H1 (cell line): ENCODE measurements at regions not wholly inside any gene's neighbourhood (a gene's known extent, or its start where the extent isn't known, plus 50 kb on each side); places are given as distances from the start of the nearest gene placed in this dataset.

Experiments used
- CTCF ChIA-PET: fragments of 300-600 bp; sonication (Branson Sonifier 250); formaldehyde crosslinking; loops from one replicate; lab custom pipeline; 2021; ENCODE audit not compliant: partially characterized antibody; lab: Charles Lee
- POLR2A ChIA-PET: fragments of 300-600 bp; sonication (Branson Sonifier 250); formaldehyde crosslinking; loops from one replicate; lab custom pipeline; 2021; ENCODE audit warnings: inconsistent platforms; ENCODE audit not compliant: partially characterized antibody; lab: Charles Lee
- DNase-seq, 2 experiments: peaks; one replicate each; pipeline versions ENCODE4 v3.0.0 to v3.0.0-alpha.2; 2010 to 2022; ENCODE audit warnings: low spot score in 2 of 2, low read depth in 1 of 2, mixed read lengths in 1 of 2
- FAIRE-seq: peaks from 2 replicates; lab custom pipeline; 2011; peaks lifted over from hg19 to GRCh38; lab: Jason Lieb, UNC
- H2AFZ ChIP-seq: 2 replicates; pipeline ENCODE4 v1.8.1; 2012; ENCODE audit warnings: low read length, inconsistent platforms
- H2AK5ac ChIP-seq: 2 replicates; pipeline ENCODE4 v1.6.1; 2013; ENCODE audit warnings: low read depth, low read length
- H2BK120ac ChIP-seq: replicated peaks from 2 replicates; pipeline ENCODE3; 2013; ENCODE audit warnings: low read depth, low read length, inconsistent platforms
- H2BK12ac ChIP-seq: 2 replicates; pipeline ENCODE4 v1.6.1; 2013; ENCODE audit warnings: low read depth, low read length
- H2BK15ac ChIP-seq: 2 replicates; pipeline ENCODE4 v1.6.1; 2013; ENCODE audit warnings: low read length
- H2BK20ac ChIP-seq: 2 replicates; pipeline ENCODE4 v1.6.1; 2013; ENCODE audit warnings: low read length
- H2BK5ac ChIP-seq: 2 replicates; pipeline ENCODE4 v1.6.1; 2013; ENCODE audit warnings: low read depth, low read length
- H3K14ac ChIP-seq: 2 replicates; pipeline ENCODE4 v1.6.1; 2013; ENCODE audit warnings: inconsistent platforms; ENCODE audit not compliant: insufficient read length
- H3K18ac ChIP-seq: 2 replicates; pipeline ENCODE4 v1.6.1; 2013; ENCODE audit warnings: low read length; ENCODE audit errors: extremely low read depth
- H3K23ac ChIP-seq: 2 replicates; pipeline ENCODE4 v1.6.1; 2013; ENCODE audit warnings: inconsistent platforms; ENCODE audit not compliant: insufficient read length
- H3K23me2 ChIP-seq: 2 replicates; pipeline ENCODE4 v1.6.1; 2013; ENCODE audit warnings: low read depth, low read length
- H3K27ac ChIP-seq: 2 replicates; pipeline ENCODE4 v1.6.1; 2011; ENCODE audit warnings: low read depth, low read length, inconsistent platforms
- H3K27me3 ChIP-seq, 4 experiments: replicated peaks in 1 of 4; 1 replicate in 1 of 4; 2 replicates in 3 of 4; pipeline versions ENCODE4 v1.6.1 to v1.8.1; 2011 to 2013; ENCODE audit warnings: low read length in 3 of 4, mild to moderate bottlenecking in 3 of 4, inconsistent platforms in 2 of 4, mixed read lengths in 2 of 4, moderate library complexity in 1 of 4; ENCODE audit not compliant: control insufficient read depth in 3 of 4, insufficient read depth in 3 of 4; ENCODE audit errors: extremely low read depth in 1 of 4
- H3K36me3 ChIP-seq, 4 experiments: 2 replicates each; pipeline versions ENCODE4 v1.6.1 to v1.8.1; 2011 to 2013; ENCODE audit warnings: mild to moderate bottlenecking in 4 of 4, low read length in 3 of 4, moderate library complexity in 2 of 4, control low read depth in 1 of 4, inconsistent platforms in 1 of 4; ENCODE audit not compliant: insufficient read depth in 4 of 4, control insufficient read depth in 2 of 4
- H3K4ac ChIP-seq: replicated peaks from 2 replicates; pipeline ENCODE3; 2013; ENCODE audit warnings: low read length, low read depth, mixed read lengths, inconsistent platforms; ENCODE audit not compliant: insufficient read length
- H3K4me1 ChIP-seq, 4 experiments: replicated peaks in 1 of 4; 1 replicate in 1 of 4; 2 replicates in 3 of 4; pipeline versions ENCODE4 v1.6.1 to v1.8.1; 2011 to 2013; ENCODE audit warnings: low read length in 3 of 4, inconsistent platforms in 2 of 4, mixed read lengths in 1 of 4; ENCODE audit not compliant: insufficient read depth in 4 of 4, control insufficient read depth in 3 of 4
- H3K4me2 ChIP-seq, 2 experiments: 2 replicates each; pipeline versions ENCODE4 v1.6.1 to v1.8.1; 2011 to 2013; ENCODE audit warnings: low read depth in 2 of 2, low read length in 2 of 2, control low read depth in 1 of 2, inconsistent platforms in 1 of 2, mild to moderate bottlenecking in 1 of 2; ENCODE audit not compliant: insufficient read depth in 1 of 2
- H3K4me3 ChIP-seq, 4 experiments: fragments of 200-600, 300-600 bp in 1 of 4; sonication (generic), shearing (Covaris generic), sonication (Bioruptor Twin) in 1 of 4; 2 replicates each; pipeline versions ENCODE4 v1.5.1 to v1.8.1; 2011 to 2016; ENCODE audit warnings: low read length in 4 of 4, low read depth in 3 of 4, control low read depth in 2 of 4, inconsistent platforms in 2 of 4, mild to moderate bottlenecking in 2 of 4, mixed read lengths in 1 of 4, moderate library complexity in 1 of 4; ENCODE audit not compliant: insufficient read depth in 2 of 4; ENCODE audit errors: extremely low read depth in 1 of 4
- H3K56ac ChIP-seq: replicated peaks from 2 replicates; pipeline ENCODE3; 2013; ENCODE audit warnings: low read depth, mild to moderate bottlenecking, mixed read lengths, low read length, inconsistent platforms; ENCODE audit not compliant: insufficient read length
- H3K79me1 ChIP-seq: 2 replicates; pipeline ENCODE4 v1.6.1; 2013; ENCODE audit warnings: low read depth, low read length, control low read depth
- H3K79me2 ChIP-seq, 2 experiments: 2 replicates each; pipeline versions ENCODE4 v1.6.1 to v1.8.1; 2012 to 2013; ENCODE audit warnings: low read length in 2 of 2, mild to moderate bottlenecking in 2 of 2, inconsistent platforms in 1 of 2; ENCODE audit not compliant: insufficient read depth in 2 of 2, control insufficient read depth in 1 of 2
- H3K9ac ChIP-seq, 4 experiments: replicated peaks in 1 of 4; 1 replicate in 1 of 4; 2 replicates in 3 of 4; pipeline versions ENCODE4 v1.6.1 to v1.8.1; 2011 to 2013; ENCODE audit warnings: low read depth in 3 of 4, low read length in 3 of 4, control low read depth in 2 of 4, mild to moderate bottlenecking in 2 of 4, moderate library complexity in 2 of 4, inconsistent platforms in 1 of 4; ENCODE audit errors: extremely low read depth in 1 of 4
- H3K9me3 ChIP-seq, 2 experiments: 2 replicates each; pipeline versions ENCODE4 v1.6.1 to v1.8.1; 2012 to 2013; ENCODE audit warnings: mild to moderate bottlenecking in 2 of 2, moderate library complexity in 2 of 2, control low read depth in 1 of 2, inconsistent platforms in 1 of 2, low read depth in 1 of 2, low read length in 1 of 2, mixed read lengths in 1 of 2; ENCODE audit not compliant: insufficient read depth in 2 of 2
- H4K20me1 ChIP-seq, 2 experiments: replicated peaks in 1 of 2; 2 replicates each; pipeline versions ENCODE3 to v1.8.1; 2011 to 2013; ENCODE audit warnings: inconsistent platforms in 2 of 2, low read length in 2 of 2, mild to moderate bottlenecking in 1 of 2; ENCODE audit not compliant: insufficient read depth in 2 of 2, control insufficient read depth in 1 of 2
- H4K5ac ChIP-seq: 2 replicates; pipeline ENCODE4 v1.6.1; 2013; ENCODE audit warnings: low read length, low read depth, mixed read lengths, inconsistent platforms; ENCODE audit not compliant: insufficient read length
- H4K8ac ChIP-seq: 2 replicates; pipeline ENCODE4 v1.8.0; 2013; ENCODE audit warnings: mild to moderate bottlenecking, moderate library complexity, low read length, inconsistent platforms; ENCODE audit not compliant: insufficient read depth; ENCODE audit errors: extremely low read depth
- H4K91ac ChIP-seq: replicated peaks from 2 replicates; pipeline ENCODE3; 2013; ENCODE audit warnings: low read length, mixed read lengths, inconsistent platforms; ENCODE audit not compliant: insufficient read length
- WGBS, 2 experiments: shearing (Covaris generic) in 1 of 2; methylation state at CpG; one replicate each; pipeline versions ENCODE4 v1.1.6 to v1.1.7; 2013 to 2015; ENCODE audit warnings: low lambda C conversion rate in 2 of 2, mixed read lengths in 2 of 2, inconsistent platforms in 1 of 2, low coverage in 1 of 2, missing lambda C conversion rate in 1 of 2; ENCODE audit not compliant: insufficient replicate concordance in 2 of 2, insufficient coverage in 1 of 2, insufficient read length in 1 of 2; ENCODE audit errors: extremely low coverage in 1 of 2, missing lambda C conversion rate in 1 of 2; 5-methylcytosine and 5-hydroxymethylcytosine counted together
- TF ChIP-seq, protein P1 (sequence below): IDR thresholded peaks from 2 replicates; pipeline ENCODE4 v1.6.1; 2012; ENCODE audit warnings: inconsistent platforms

DNA sequence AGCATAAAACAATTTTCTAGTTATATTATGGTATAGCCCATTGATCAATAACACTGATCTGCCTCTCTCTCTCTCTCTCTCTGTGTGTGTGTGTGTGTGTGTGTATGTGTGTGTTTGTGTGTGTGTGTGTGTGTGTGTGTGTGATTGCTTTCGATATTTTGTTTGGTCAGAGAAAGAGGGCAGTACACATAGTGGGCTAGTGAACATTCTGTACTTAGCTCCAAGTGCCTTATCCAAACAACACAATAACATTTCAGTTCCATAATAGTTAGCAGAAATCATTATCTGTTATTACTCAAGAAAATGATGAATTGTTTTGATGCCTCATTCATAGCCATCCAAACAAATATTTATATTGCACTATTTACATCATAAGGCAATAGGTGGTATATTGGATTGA, 979.1 kb upstream of the CITED2 start:
- Histone ChIP-seq H4K8ac (no peak overlapping the region), H2AK5ac (no peak overlapping the region), H2BK20ac (no peak overlapping the region), H4K20me1 (no peaks in the 10 kb centered on the region), H3K27me3 (no peaks in the 10 kb centered on the region), H2BK12ac (no peak overlapping the region), H3K56ac (no peak overlapping the region), H3K4me1 (peaks cover 0 to 3% (median 1%) of the 10 kb centered on the region in 4 experiments; a peak in 3 of 7 replicates), H3K27ac (no peak overlapping the region), H3K4ac (no peak overlapping the region), H3K9ac (no peak overlapping the region), H4K91ac (no peak overlapping the region), H2AFZ (no peak overlapping the region), H3K18ac (no peak overlapping the region), H3K14ac (no peak overlapping the region), H3K9me3 (no peaks in the 10 kb centered on the region), H3K36me3 (no peaks in the 10 kb centered on the region), H3K4me2 (no peak overlapping the region), H3K4me3 (no peak overlapping the region), H3K79me1 (no peaks in the 10 kb centered on the region), H3K23ac (no peak overlapping the region), H2BK120ac (no peak overlapping the region), H2BK15ac (no peak overlapping the region), H3K23me2 (no peaks in the 10 kb centered on the region; the same call in 1 of the 2 replicates), H2BK5ac (no peak overlapping the region), H4K5ac (no peak overlapping the region), H3K79me2 (no peaks in the 10 kb centered on the region)
- TF ChIP-seq, protein P1, sequence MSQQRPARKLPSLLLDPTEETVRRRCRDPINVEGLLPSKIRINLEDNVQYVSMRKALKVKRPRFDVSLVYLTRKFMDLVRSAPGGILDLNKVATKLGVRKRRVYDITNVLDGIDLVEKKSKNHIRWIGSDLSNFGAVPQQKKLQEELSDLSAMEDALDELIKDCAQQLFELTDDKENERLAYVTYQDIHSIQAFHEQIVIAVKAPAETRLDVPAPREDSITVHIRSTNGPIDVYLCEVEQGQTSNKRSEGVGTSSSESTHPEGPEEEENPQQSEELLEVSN: no peak
- ChIA-PET POLR2A (interaction anchor here (0.7 kb wide), 1 partner anchor 8 kb away, joined by 3 read pairs; no protein-coding TSS in a partner anchor), CTCF (no interaction called here)
- no peak for DNase-seq
- no peak for FAIRE-seq
- 100% methylated on average over 1 of the region's 1 CpG; no CpG with 5 or more reads in 1 of the 2 experiments for WGBS, 2 experiments
